ENCODE measurements at regions not wholly inside any gene's neighbourhood (a gene's known extent, or its start where the extent isn't known, plus 50 kb on each side); places are given as distances from the start of the nearest gene placed in this dataset.

DNA sequence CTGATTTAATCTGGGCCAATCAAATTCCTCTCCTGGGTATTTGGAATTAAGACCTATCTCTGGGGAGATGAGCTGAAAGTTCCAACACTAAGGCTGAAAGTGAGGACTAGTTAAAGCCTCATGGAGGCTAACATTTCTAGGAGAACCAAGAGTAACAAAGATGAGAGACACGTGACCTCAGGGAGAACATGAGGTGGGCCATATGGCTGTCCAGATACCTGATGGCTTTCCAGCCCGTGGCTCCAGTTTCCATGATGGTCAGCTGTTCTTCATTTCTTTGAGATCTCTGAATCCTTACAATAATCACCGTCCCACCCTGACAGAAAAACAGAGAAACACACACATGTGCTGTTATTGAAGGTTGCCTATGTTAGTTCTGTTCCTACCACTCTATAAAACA lies 66.1 kb downstream of the LEPR start:
- no peak for DNase-seq

GRCh38 chr1:65489481-65489880 lies 69.0 kb downstream of the LEPR start:
- DNase-seq = no peak

DNA sequence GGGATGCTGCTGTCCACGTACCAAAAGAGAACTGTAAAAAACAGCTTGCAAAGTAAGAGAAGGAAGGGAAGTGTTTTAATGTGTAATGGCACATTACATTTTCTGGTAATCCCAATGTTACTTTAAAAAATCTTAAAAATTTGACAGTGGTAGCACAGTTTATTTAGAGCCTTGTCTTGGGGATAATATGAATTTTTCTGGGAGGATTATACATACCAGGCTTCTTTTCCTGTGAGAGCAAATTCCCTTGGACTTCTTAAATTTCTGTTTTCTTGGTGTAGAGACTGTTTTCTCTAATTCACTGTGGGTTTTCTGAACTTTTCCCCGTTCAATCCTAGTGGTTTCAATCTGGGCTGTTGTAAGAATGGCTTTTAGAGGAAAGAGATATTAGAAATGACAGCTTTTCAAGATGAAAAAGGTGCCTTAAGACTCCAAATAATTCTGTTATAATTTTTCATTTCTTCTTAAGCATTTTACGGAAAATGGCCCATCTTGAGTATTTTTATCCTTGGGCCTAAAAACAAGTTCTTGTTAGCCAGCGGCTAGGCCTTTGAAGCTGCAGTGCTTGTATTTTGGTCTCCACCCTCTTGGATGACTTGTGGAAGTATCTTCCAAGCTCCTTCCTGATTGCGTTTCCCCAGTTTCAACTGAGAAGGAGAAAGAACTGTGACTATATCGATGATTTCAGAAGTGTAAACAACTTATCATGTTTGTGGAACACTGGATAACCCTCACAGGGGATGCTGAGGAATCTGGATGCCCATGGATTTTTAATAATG lies 70.0 kb downstream of the LEPR start:
- DNase-seq = no peak

DNA sequence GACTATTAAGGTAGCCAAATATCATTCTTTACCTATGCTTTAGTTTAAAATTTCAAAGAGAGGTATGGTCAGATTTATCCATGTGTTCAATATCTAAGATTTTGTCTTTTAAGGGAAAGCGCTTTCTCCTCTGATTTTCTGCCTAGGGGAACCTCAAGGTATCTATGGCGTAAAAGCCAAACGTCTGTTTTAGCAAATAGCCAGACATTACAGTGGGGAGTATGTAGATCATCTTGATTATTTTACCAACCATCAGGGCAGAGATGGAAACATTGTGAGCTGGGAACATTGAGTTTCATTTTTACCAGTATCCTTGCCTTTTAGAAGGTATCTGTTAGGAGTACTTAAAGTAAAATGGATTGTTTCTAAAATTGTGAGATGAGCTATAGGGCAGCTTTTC lies 71.0 kb downstream of the LEPR start:
- no peak for DNase-seq

- no peak for DNase-seq
Measured at GRCh38 chr1:65493802-65494201, 73.3 kb downstream of the LEPR start.

GRCh38 chr1:65494671-65495070 lies 74.2 kb downstream of the LEPR start:
- DNase-seq = no peak

GRCh38 chr1:65495137-65495536 lies 74.7 kb downstream of the LEPR start:
- DNase-seq = no peak

- DNase-seq = no peak
Measured at GRCh38 chr1:65497256-65497830, 76.9 kb downstream of the LEPR start.

DNA sequence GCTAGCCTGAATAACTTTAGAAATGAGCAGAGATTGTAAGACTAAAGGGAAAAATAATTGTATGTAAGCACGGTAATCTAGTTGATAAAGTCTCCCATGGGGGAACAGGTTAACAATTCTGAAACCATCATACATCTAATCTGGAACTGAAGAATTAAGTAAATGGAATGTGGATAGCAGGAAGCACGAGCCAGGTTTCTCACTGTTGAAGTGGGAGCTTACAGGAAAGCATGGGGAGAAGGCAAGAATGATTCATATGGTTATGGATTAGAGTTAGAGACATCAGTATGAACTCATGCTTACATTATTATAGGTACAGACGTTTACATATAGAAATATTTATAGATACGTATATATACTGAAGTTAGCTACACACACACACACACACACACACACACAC lies 83.0 kb downstream of the LEPR start:
- no peak for DNase-seq

- no peak for DNase-seq
Measured at GRCh38 chr1:65504263-65504662, 83.8 kb downstream of the LEPR start.

GRCh38 chr1:65505547-65506300 lies 85.3 kb downstream of the LEPR start:
- no peak for DNase-seq

- DNase-seq = no peak
Measured at GRCh38 chr1:65508051-65508450, 87.6 kb downstream of the LEPR start.

GRCh38 chr1:65509912-65510680 lies 89.6 kb downstream of the LEPR start:
- no peak for DNase-seq

- no peak for DNase-seq
Measured at GRCh38 chr1:65510961-65511360, 90.5 kb downstream of the LEPR start.

GRCh38 chr1:65512383-65512782 lies 91.9 kb downstream of the LEPR start:
- DNase-seq = no peak

GRCh38 chr1:65512967-65513780 lies 92.7 kb downstream of the LEPR start:
- no peak for DNase-seq

- DNase-seq = no peak
Measured at GRCh38 chr1:65514041-65514440, 93.6 kb downstream of the LEPR start.

GRCh38 chr1:65524931-65525265 lies 104.4 kb downstream of the LEPR start:
- no peak for DNase-seq

DNA sequence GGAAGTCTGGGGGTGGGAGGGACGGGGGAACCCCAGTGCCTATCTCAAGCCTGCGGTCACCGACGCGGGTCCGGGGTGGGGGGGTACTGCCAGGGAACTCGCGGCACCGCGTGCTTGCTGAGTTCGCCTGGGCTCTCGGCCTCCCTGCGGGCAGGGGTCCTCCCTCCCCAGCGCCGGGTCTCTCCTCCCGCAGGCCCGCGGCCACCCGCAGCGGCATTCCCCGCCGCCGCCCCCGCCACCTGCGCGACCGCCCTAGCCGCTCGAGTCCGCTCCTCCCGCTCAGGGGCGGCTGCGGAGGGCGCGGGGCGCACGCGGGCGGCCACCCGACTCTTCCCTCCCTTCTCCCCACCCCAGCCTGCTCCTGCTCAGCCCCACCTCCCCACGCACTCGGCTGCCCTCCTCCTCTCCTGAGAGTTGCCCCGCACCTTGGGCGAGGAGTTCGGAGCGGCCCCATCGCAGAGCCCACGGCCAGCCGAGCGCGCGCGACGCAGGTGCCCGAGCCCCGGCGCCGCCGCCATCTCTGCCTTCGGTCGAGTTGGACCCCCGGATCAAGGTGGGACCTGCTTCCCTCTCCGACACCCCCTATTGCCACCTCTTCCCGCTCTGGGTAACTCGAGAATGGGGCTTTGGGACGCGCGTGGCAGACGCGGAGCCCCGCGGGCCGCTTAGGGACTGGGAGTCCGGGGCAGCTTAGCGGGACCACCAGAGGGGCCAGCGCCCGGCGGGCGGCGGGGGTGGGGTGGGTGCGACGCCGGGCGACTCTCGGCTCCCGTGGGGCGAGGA lies 105.0 kb downstream of the LEPR start:
- DNase-seq = no peak

- no peak for DNase-seq
Measured at GRCh38 chr1:65526049-65526556, 105.6 kb downstream of the LEPR start.

DNA sequence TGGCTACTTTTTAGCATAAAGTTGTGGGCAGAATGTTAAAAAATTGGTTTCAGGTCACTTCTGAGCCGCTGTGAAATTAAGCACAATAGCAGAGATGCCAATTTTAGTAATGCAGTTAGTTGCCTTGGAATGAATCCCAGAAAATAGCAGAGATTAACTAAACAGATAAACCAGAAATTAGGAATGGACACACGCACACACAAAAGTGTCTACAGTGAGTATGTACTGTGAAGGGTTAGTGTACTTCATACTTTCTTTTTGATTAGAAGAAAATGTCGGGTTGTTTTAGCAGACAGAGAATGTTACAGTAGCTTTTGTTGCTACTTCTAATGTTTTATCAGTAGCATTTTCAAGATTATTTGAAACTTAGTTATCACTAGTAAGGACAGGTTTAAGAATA lies 106.7 kb downstream of the LEPR start:
- DNase-seq = no peak

Data from activated CD4-positive, alpha-beta T cell treated with anti-CD3 and anti-CD28 coated beads, Interleukin-2, amount 50 U/mL, for 4 hours (primary cell).